ENCODE measurements at regions not wholly inside any gene's neighbourhood (a gene's known extent, or its start where the extent isn't known, plus 50 kb on each side); places are given as distances from the start of the nearest gene placed in this dataset.

- no peaks in the 10 kb centered on the region; the same call in 1 of the 2 replicates for H3K9me3 ChIP-seq
- H3K27me3 ChIP-seq (ENCODE audit: insufficient read depth) = peaks cover 62% of the 10 kb centered on the region
- H3K9me2 ChIP-seq = no peaks in the 10 kb centered on the region
- no peaks in the 10 kb centered on the region for H3K4me1 ChIP-seq (ENCODE audit: control insufficient read depth in 1 of 2, insufficient read depth in 2 of 2, low read depth in 1 of 2, low read length in 1 of 2)
- no peak overlapping the region for H3K4me2 ChIP-seq
- no peak overlapping the region for H3K9ac ChIP-seq
- no peak overlapping the region for H3K27ac ChIP-seq (ENCODE audit: low read depth in 2 of 2, low read length in 1 of 2)
- H3K36me3 ChIP-seq (replicated peaks in 1 of 2; ENCODE audit: control insufficient read depth in 1 of 2, insufficient read depth in 2 of 2, low read length in 1 of 2) = no peaks in the 10 kb centered on the region
- no peaks in the 10 kb centered on the region for H4K20me1 ChIP-seq (ENCODE audit: insufficient read depth)
- ChIA-PET POLR2A (interaction anchor here (0.6 kb wide), 1 partner anchor 853 kb away, joined by 3 read pairs; no protein-coding TSS in a partner anchor), CTCF (interaction anchor here (1.1 kb wide), 1 partner anchor 28 kb away, joined by 4 read pairs; no protein-coding TSS in a partner anchor)
- no peak for DNase-seq
- no peaks in the 10 kb centered on the region for H3K79me2 ChIP-seq (ENCODE audit: insufficient read depth)
- no peak overlapping the region for H3K4me3 ChIP-seq (ENCODE audit: low read depth in 2 of 2, low read length in 1 of 2)
- no peaks in the 10 kb centered on the region for H3F3A ChIP-seq (replicated peaks; ENCODE audit: insufficient read depth)
- H2AFZ ChIP-seq (ENCODE audit: low read depth) = no peak overlapping the region
- WGBS (ENCODE audit: low lambda C conversion rate) = 34% methylated on average over 8 of the region's 8 CpGs
- no peak for TF ChIP-seq REST (IDR thresholded peaks at IDR 0.05; ENCODE audit: low read depth, low read length)
- TF ChIP-seq EP300 (IDR thresholded peaks at IDR 0.05; ENCODE audit: borderline replicate concordance in 1 of 2, low read depth in 1 of 2, low read length in 1 of 2) = no peak
- TF ChIP-seq NRF1 (IDR thresholded peaks at IDR 0.05; ENCODE audit: low read depth, low read length) = no peak
- no peak for TF ChIP-seq RXRA (IDR thresholded peaks at IDR 0.05; ENCODE audit: borderline replicate concordance, low read depth)
- TF ChIP-seq RAD21 (IDR thresholded peaks at IDR 0.05; ENCODE audit: low read length) = no peak
- TF ChIP-seq TCF12 (IDR thresholded peaks at IDR 0.05) = no peak
- TF ChIP-seq FOXM1 (IDR thresholded peaks at IDR 0.05; ENCODE audit: low read depth) = no peak
- TF ChIP-seq MEF2A (IDR thresholded peaks at IDR 0.05; ENCODE audit: borderline replicate concordance, low read depth) = no peak
- TF ChIP-seq FOSL2 (IDR thresholded peaks at IDR 0.05; ENCODE audit: borderline replicate concordance, low read depth) = no peak
- TF ChIP-seq TEAD4 (IDR thresholded peaks at IDR 0.05; ENCODE audit: borderline replicate concordance, insufficient read depth) = no peak
- TF ChIP-seq CTCF (IDR thresholded peaks at IDR 0.05) = no peak
Observed at GRCh38 chr21:36602735-36603134, 96.2 kb upstream of the SIM2 start.

- Histone ChIP-seq H4K20me1 (ENCODE audit: insufficient read depth) (no peaks in the 10 kb centered on the region), H2AFZ (ENCODE audit: low read depth) (no peak overlapping the region), H3K9me2 (no peaks in the 10 kb centered on the region), H3K27me3 (ENCODE audit: insufficient read depth) (peaks cover 57% of the 10 kb centered on the region), H3K9ac (no peak overlapping the region), H3K27ac (ENCODE audit: low read depth in 2 of 2, low read length in 1 of 2) (no peak overlapping the region), H3K79me2 (ENCODE audit: insufficient read depth) (no peaks in the 10 kb centered on the region), H3K4me2 (no peak overlapping the region), H3K4me3 (ENCODE audit: low read depth in 2 of 2, low read length in 1 of 2) (no peak overlapping the region), H3F3A (replicated peaks; ENCODE audit: insufficient read depth) (no peaks in the 10 kb centered on the region), H3K4me1 (ENCODE audit: control insufficient read depth in 1 of 2, insufficient read depth in 2 of 2, low read depth in 1 of 2, low read length in 1 of 2) (no peaks in the 10 kb centered on the region), H3K36me3 (replicated peaks in 1 of 2; ENCODE audit: control insufficient read depth in 1 of 2, insufficient read depth in 2 of 2, low read length in 1 of 2) (no peaks in the 10 kb centered on the region), H3K9me3 (no peaks in the 10 kb centered on the region; the same call in 1 of the 2 replicates)
- ChIA-PET CTCF (interaction anchor here (2.3 kb wide), 1 partner anchor 27 kb away, joined by 6 read pairs; no protein-coding TSS in a partner anchor), POLR2A (no interaction called here)
- no peak for DNase-seq
- WGBS (ENCODE audit: low lambda C conversion rate) = 27% methylated on average over 2 of the region's 2 CpGs
- no peak for TF ChIP-seq RXRA (IDR thresholded peaks at IDR 0.05; ENCODE audit: borderline replicate concordance, low read depth)
- TF ChIP-seq SIN3A (IDR thresholded peaks at IDR 0.05; ENCODE audit: borderline replicate concordance, low read depth, low read length) = no peak
- TF ChIP-seq FOSL2 (IDR thresholded peaks at IDR 0.05; ENCODE audit: borderline replicate concordance, low read depth) = no peak
- no peak for TF ChIP-seq NFIC (IDR thresholded peaks at IDR 0.05; ENCODE audit: borderline replicate concordance)
- no peak for TF ChIP-seq USF2 (IDR thresholded peaks at IDR 0.05; ENCODE audit: borderline replicate concordance, low read depth, low read length)
- no peak for TF ChIP-seq TEAD4 (IDR thresholded peaks at IDR 0.05; ENCODE audit: borderline replicate concordance, insufficient read depth)
- TF ChIP-seq MEF2A (IDR thresholded peaks at IDR 0.05; ENCODE audit: borderline replicate concordance, low read depth) = no peak
- TF ChIP-seq POLR2AphosphoS5 (IDR thresholded peaks at IDR 0.05; ENCODE audit: low read depth, low read length) = no peak
- no peak for TF ChIP-seq RFX5 (IDR thresholded peaks at IDR 0.05; ENCODE audit: low read length)
- TF ChIP-seq RAD21 (IDR thresholded peaks at IDR 0.05; ENCODE audit: low read length) = no peak
- TF ChIP-seq YY1 (IDR thresholded peaks at IDR 0.05; ENCODE audit: low read depth) = no peak
- no peak for TF ChIP-seq GABPA (IDR thresholded peaks at IDR 0.05; ENCODE audit: low read depth)
Observed at GRCh38 chr21:36603221-36603620, 95.7 kb upstream of the SIM2 start.
